PC-3 (cell line): ENCODE measurements at regions not wholly inside any gene's neighbourhood (a gene's known extent, or its start where the extent isn't known, plus 50 kb on each side); places are given as distances from the start of the nearest gene placed in this dataset.

Source experiments
- CTCF ChIP-seq: fragments of 300-600 bp; sonication (generic); conservative IDR thresholded peaks from 2 replicates; pipeline ENCODE4 v1.5.1; 2017; ENCODE audit warnings: antibody characterized with exemption, low read depth, mild to moderate bottlenecking, low read length
- EZH2 ChIP-seq: fragments of 300-600 bp; sonication (generic); IDR thresholded peaks from one replicate; pipeline ENCODE4 v1.6.1; 2017; ENCODE audit warnings: antibody characterized with exemption, mild to moderate bottlenecking, low read length; ENCODE audit not compliant: unreplicated experiment
- EZH2phosphoT487 ChIP-seq: fragments of 300-600 bp; sonication (generic); IDR thresholded peaks from 2 replicates; pipeline ENCODE4 v1.6.1; 2018; ENCODE audit warnings: mild to moderate bottlenecking, antibody characterized with exemption, low read length, borderline replicate concordance

- no peak for TF ChIP-seq CTCF
- TF ChIP-seq EZH2 = no peak
- no peak for TF ChIP-seq EZH2phosphoT487
These were observed 122.8 kb downstream of the ARL4C start for GRCh38 chr2:234374150-234374508.
